H1 (cell line): ENCODE measurements at regions not wholly inside any gene's neighbourhood (a gene's known extent, or its start where the extent isn't known, plus 50 kb on each side); places are given as distances from the start of the nearest gene placed in this dataset.

Experiments used
- CTCF ChIA-PET: fragments of 300-600 bp; sonication (Branson Sonifier 250); formaldehyde crosslinking; loops from one replicate; lab custom pipeline; 2021; ENCODE audit not compliant: partially characterized antibody; lab: Charles Lee
- POLR2A ChIA-PET: fragments of 300-600 bp; sonication (Branson Sonifier 250); formaldehyde crosslinking; loops from one replicate; lab custom pipeline; 2021; ENCODE audit warnings: inconsistent platforms; ENCODE audit not compliant: partially characterized antibody; lab: Charles Lee
- DNase-seq, 2 experiments: peaks; one replicate each; pipeline versions ENCODE4 v3.0.0 to v3.0.0-alpha.2; 2010 to 2022; ENCODE audit warnings: low spot score in 2 of 2, low read depth in 1 of 2, mixed read lengths in 1 of 2
- FAIRE-seq: peaks from 2 replicates; lab custom pipeline; 2011; peaks lifted over from hg19 to GRCh38; lab: Jason Lieb, UNC
- H2AFZ ChIP-seq: 2 replicates; pipeline ENCODE4 v1.8.1; 2012; ENCODE audit warnings: low read length, inconsistent platforms
- H2AK5ac ChIP-seq: 2 replicates; pipeline ENCODE4 v1.6.1; 2013; ENCODE audit warnings: low read depth, low read length
- H2BK120ac ChIP-seq: replicated peaks from 2 replicates; pipeline ENCODE3; 2013; ENCODE audit warnings: low read depth, low read length, inconsistent platforms
- H2BK12ac ChIP-seq: 2 replicates; pipeline ENCODE4 v1.6.1; 2013; ENCODE audit warnings: low read depth, low read length
- H2BK15ac ChIP-seq: 2 replicates; pipeline ENCODE4 v1.6.1; 2013; ENCODE audit warnings: low read length
- H2BK20ac ChIP-seq: 2 replicates; pipeline ENCODE4 v1.6.1; 2013; ENCODE audit warnings: low read length
- H2BK5ac ChIP-seq: 2 replicates; pipeline ENCODE4 v1.6.1; 2013; ENCODE audit warnings: low read depth, low read length
- H3K14ac ChIP-seq: 2 replicates; pipeline ENCODE4 v1.6.1; 2013; ENCODE audit warnings: inconsistent platforms; ENCODE audit not compliant: insufficient read length
- H3K18ac ChIP-seq: 2 replicates; pipeline ENCODE4 v1.6.1; 2013; ENCODE audit warnings: low read length; ENCODE audit errors: extremely low read depth
- H3K23ac ChIP-seq: 2 replicates; pipeline ENCODE4 v1.6.1; 2013; ENCODE audit warnings: inconsistent platforms; ENCODE audit not compliant: insufficient read length
- H3K23me2 ChIP-seq: 2 replicates; pipeline ENCODE4 v1.6.1; 2013; ENCODE audit warnings: low read depth, low read length
- H3K27ac ChIP-seq: 2 replicates; pipeline ENCODE4 v1.6.1; 2011; ENCODE audit warnings: low read depth, low read length, inconsistent platforms
- H3K27me3 ChIP-seq, 4 experiments: replicated peaks in 1 of 4; 1 replicate in 1 of 4; 2 replicates in 3 of 4; pipeline versions ENCODE4 v1.6.1 to v1.8.1; 2011 to 2013; ENCODE audit warnings: low read length in 3 of 4, mild to moderate bottlenecking in 3 of 4, inconsistent platforms in 2 of 4, mixed read lengths in 2 of 4, moderate library complexity in 1 of 4; ENCODE audit not compliant: control insufficient read depth in 3 of 4, insufficient read depth in 3 of 4; ENCODE audit errors: extremely low read depth in 1 of 4
- H3K36me3 ChIP-seq, 4 experiments: 2 replicates each; pipeline versions ENCODE4 v1.6.1 to v1.8.1; 2011 to 2013; ENCODE audit warnings: mild to moderate bottlenecking in 4 of 4, low read length in 3 of 4, moderate library complexity in 2 of 4, control low read depth in 1 of 4, inconsistent platforms in 1 of 4; ENCODE audit not compliant: insufficient read depth in 4 of 4, control insufficient read depth in 2 of 4
- H3K4ac ChIP-seq: replicated peaks from 2 replicates; pipeline ENCODE3; 2013; ENCODE audit warnings: low read length, low read depth, mixed read lengths, inconsistent platforms; ENCODE audit not compliant: insufficient read length
- H3K4me1 ChIP-seq, 4 experiments: replicated peaks in 1 of 4; 1 replicate in 1 of 4; 2 replicates in 3 of 4; pipeline versions ENCODE4 v1.6.1 to v1.8.1; 2011 to 2013; ENCODE audit warnings: low read length in 3 of 4, inconsistent platforms in 2 of 4, mixed read lengths in 1 of 4; ENCODE audit not compliant: insufficient read depth in 4 of 4, control insufficient read depth in 3 of 4
- H3K4me2 ChIP-seq, 2 experiments: 2 replicates each; pipeline versions ENCODE4 v1.6.1 to v1.8.1; 2011 to 2013; ENCODE audit warnings: low read depth in 2 of 2, low read length in 2 of 2, control low read depth in 1 of 2, inconsistent platforms in 1 of 2, mild to moderate bottlenecking in 1 of 2; ENCODE audit not compliant: insufficient read depth in 1 of 2
- H3K4me3 ChIP-seq, 4 experiments: fragments of 200-600, 300-600 bp in 1 of 4; sonication (generic), shearing (Covaris generic), sonication (Bioruptor Twin) in 1 of 4; 2 replicates each; pipeline versions ENCODE4 v1.5.1 to v1.8.1; 2011 to 2016; ENCODE audit warnings: low read length in 4 of 4, low read depth in 3 of 4, control low read depth in 2 of 4, inconsistent platforms in 2 of 4, mild to moderate bottlenecking in 2 of 4, mixed read lengths in 1 of 4, moderate library complexity in 1 of 4; ENCODE audit not compliant: insufficient read depth in 2 of 4; ENCODE audit errors: extremely low read depth in 1 of 4
- H3K56ac ChIP-seq: replicated peaks from 2 replicates; pipeline ENCODE3; 2013; ENCODE audit warnings: low read depth, mild to moderate bottlenecking, mixed read lengths, low read length, inconsistent platforms; ENCODE audit not compliant: insufficient read length
- H3K79me1 ChIP-seq: 2 replicates; pipeline ENCODE4 v1.6.1; 2013; ENCODE audit warnings: low read depth, low read length, control low read depth
- H3K79me2 ChIP-seq, 2 experiments: 2 replicates each; pipeline versions ENCODE4 v1.6.1 to v1.8.1; 2012 to 2013; ENCODE audit warnings: low read length in 2 of 2, mild to moderate bottlenecking in 2 of 2, inconsistent platforms in 1 of 2; ENCODE audit not compliant: insufficient read depth in 2 of 2, control insufficient read depth in 1 of 2
- H3K9ac ChIP-seq, 4 experiments: replicated peaks in 1 of 4; 1 replicate in 1 of 4; 2 replicates in 3 of 4; pipeline versions ENCODE4 v1.6.1 to v1.8.1; 2011 to 2013; ENCODE audit warnings: low read depth in 3 of 4, low read length in 3 of 4, control low read depth in 2 of 4, mild to moderate bottlenecking in 2 of 4, moderate library complexity in 2 of 4, inconsistent platforms in 1 of 4; ENCODE audit errors: extremely low read depth in 1 of 4
- H3K9me3 ChIP-seq, 2 experiments: 2 replicates each; pipeline versions ENCODE4 v1.6.1 to v1.8.1; 2012 to 2013; ENCODE audit warnings: mild to moderate bottlenecking in 2 of 2, moderate library complexity in 2 of 2, control low read depth in 1 of 2, inconsistent platforms in 1 of 2, low read depth in 1 of 2, low read length in 1 of 2, mixed read lengths in 1 of 2; ENCODE audit not compliant: insufficient read depth in 2 of 2
- H4K20me1 ChIP-seq, 2 experiments: replicated peaks in 1 of 2; 2 replicates each; pipeline versions ENCODE3 to v1.8.1; 2011 to 2013; ENCODE audit warnings: inconsistent platforms in 2 of 2, low read length in 2 of 2, mild to moderate bottlenecking in 1 of 2; ENCODE audit not compliant: insufficient read depth in 2 of 2, control insufficient read depth in 1 of 2
- H4K5ac ChIP-seq: 2 replicates; pipeline ENCODE4 v1.6.1; 2013; ENCODE audit warnings: low read length, low read depth, mixed read lengths, inconsistent platforms; ENCODE audit not compliant: insufficient read length
- H4K8ac ChIP-seq: 2 replicates; pipeline ENCODE4 v1.8.0; 2013; ENCODE audit warnings: mild to moderate bottlenecking, moderate library complexity, low read length, inconsistent platforms; ENCODE audit not compliant: insufficient read depth; ENCODE audit errors: extremely low read depth
- H4K91ac ChIP-seq: replicated peaks from 2 replicates; pipeline ENCODE3; 2013; ENCODE audit warnings: low read length, mixed read lengths, inconsistent platforms; ENCODE audit not compliant: insufficient read length
- BRCA1 ChIP-seq: IDR thresholded peaks from 2 replicates; pipeline ENCODE4 v1.6.1; 2012; ENCODE audit warnings: low read depth, low read length, improper control_type of control experiment
- CEBPB ChIP-seq: IDR thresholded peaks from 2 replicates; pipeline ENCODE4 v1.6.1; 2012; ENCODE audit warnings: low read depth, low read length
- CHD2 ChIP-seq: IDR thresholded peaks from 2 replicates; pipeline ENCODE4 v1.6.1; 2012; ENCODE audit warnings: low read length, improper control_type of control experiment
- CTBP2 ChIP-seq: IDR thresholded peaks from 2 replicates; pipeline ENCODE4 v1.7.0; 2011; ENCODE audit warnings: borderline replicate concordance, mild to moderate bottlenecking, moderate library complexity, mixed read lengths, low read length; ENCODE audit not compliant: insufficient read depth, insufficient read length
- KDM1A ChIP-seq: fragments of 200-600, 300-600 bp; sonication (generic); IDR thresholded peaks from 2 replicates; pipeline ENCODE4 v1.7.1; 2016; ENCODE audit warnings: mild to moderate bottlenecking, low read length, borderline replicate concordance
- SIN3A ChIP-seq, 2 experiments: IDR thresholded peaks in 1 of 2; conservative IDR thresholded peaks in 1 of 2; 2 replicates each; pipeline ENCODE4 v1.6.1; 2011 to 2012; ENCODE audit warnings: low read length in 2 of 2, improper control_type of control experiment in 1 of 2, low read depth in 1 of 2, mild to moderate bottlenecking in 1 of 2
- TAF7 ChIP-seq: optimal IDR thresholded peaks from 2 replicates; pipeline ENCODE3; 2011; ENCODE audit warnings: low read depth, mild to moderate bottlenecking, inconsistent platforms, low read length, moderate library complexity, borderline replicate concordance
- WGBS, 2 experiments: shearing (Covaris generic) in 1 of 2; methylation state at CpG; one replicate each; pipeline versions ENCODE4 v1.1.6 to v1.1.7; 2013 to 2015; ENCODE audit warnings: low lambda C conversion rate in 2 of 2, mixed read lengths in 2 of 2, inconsistent platforms in 1 of 2, low coverage in 1 of 2, missing lambda C conversion rate in 1 of 2; ENCODE audit not compliant: insufficient replicate concordance in 2 of 2, insufficient coverage in 1 of 2, insufficient read length in 1 of 2; ENCODE audit errors: extremely low coverage in 1 of 2, missing lambda C conversion rate in 1 of 2; 5-methylcytosine and 5-hydroxymethylcytosine counted together

GRCh38 chr3:168801794-168802193, 706.1 kb upstream of the GOLIM4 start:
- Histone ChIP-seq H2AK5ac (no peak overlapping the region), H3K56ac (no peak overlapping the region), H4K20me1 (no peaks in the 10 kb centered on the region), H3K36me3 (no peaks in the 10 kb centered on the region), H3K27me3 (no peaks in the 10 kb centered on the region), H2AFZ (no peak overlapping the region), H3K79me1 (no peaks in the 10 kb centered on the region), H4K91ac (peak overlapping the region; percentile 25), H3K18ac (no peak overlapping the region), H2BK15ac (no peak overlapping the region), H3K4me1 (peaks cover 0 to 10% (median 6%) of the 10 kb centered on the region in 4 experiments; a peak in 5 of 7 replicates), H3K9me3 (no peaks in the 10 kb centered on the region), H3K27ac (no peak overlapping the region), H4K5ac (no peak overlapping the region), H3K4me2 (no peak overlapping the region), H2BK12ac (no peak overlapping the region), H3K4ac (no peak overlapping the region), H3K79me2 (no peaks in the 10 kb centered on the region), H3K9ac (no peak overlapping the region), H2BK120ac (no peak overlapping the region), H2BK20ac (no peak overlapping the region), H3K23ac (no peak overlapping the region), H4K8ac (no peak overlapping the region), H2BK5ac (no peak overlapping the region), H3K4me3 (no peak overlapping the region), H3K23me2 (no peaks in the 10 kb centered on the region), H3K14ac (no peak overlapping the region)
- ChIA-PET POLR2A (no interaction called here), CTCF (interaction anchor here (0.6 to 1.3 kb wide), 3 partner anchors 11 to 367 kb away, joined by 3 read pairs; no protein-coding TSS in a partner anchor)
- FAIRE-seq: no peak
- no peak for DNase-seq
- WGBS, 2 experiments: 89% methylated on average over 1 of the region's 1 CpG; no CpG with 5 or more reads in 1 of the 2 experiments
- TF ChIP-seq CHD2: no peak
- no peak for TF ChIP-seq KDM1A
- TF ChIP-seq BRCA1: no peak
- TF ChIP-seq CEBPB: no peak
- no peak for TF ChIP-seq CTBP2
- TF ChIP-seq SIN3A (conservative IDR thresholded peaks at IDR 0.05 in 1 of 2, IDR thresholded peaks at IDR 0.05 in 1 of 2; ENCODE audit: low read depth in 1 of 2, low read length in 2 of 2): no peak
- TF ChIP-seq TAF7: no peak
